HFFc6 (cell line): ENCODE measurements at regions not wholly inside any gene's neighbourhood (a gene's known extent, or its start where the extent isn't known, plus 50 kb on each side); places are given as distances from the start of the nearest gene placed in this dataset.

Experiments
- DNase-seq: peaks from one replicate; pipeline ENCODE4 v3.0.0-alpha.2; 2018
- H3K27ac Mint-ChIP-seq: 2 replicates; pipeline ENCODE4 v1.8.0; 2020; ENCODE audit warnings: mild to moderate bottlenecking, mixed read lengths
- H3K27me3 Mint-ChIP-seq: 2 replicates; pipeline ENCODE4 v1.8.0; 2021; ENCODE audit warnings: mild to moderate bottlenecking, moderate library complexity, mixed read lengths; ENCODE audit not compliant: insufficient read depth
- H3K36me3 Mint-ChIP-seq: 2 replicates; pipeline ENCODE4 v1.8.0; 2021; ENCODE audit warnings: low read depth, mixed read lengths
- H3K4me1 Mint-ChIP-seq: 2 replicates; pipeline ENCODE4 v1.8.0; 2020; ENCODE audit warnings: low read depth, mixed read lengths
- H3K4me3 Mint-ChIP-seq: 2 replicates; pipeline ENCODE4 v1.8.0; 2020; ENCODE audit warnings: mild to moderate bottlenecking, moderate library complexity, mixed read lengths
- H3K9me3 Mint-ChIP-seq: 2 replicates; pipeline ENCODE4 v1.8.0; 2020; ENCODE audit warnings: mild to moderate bottlenecking, mixed read lengths
- CTCF ChIP-seq: fragments of 200-600 bp; sonication (generic); IDR thresholded peaks from 2 replicates; pipeline ENCODE4 v1.5.0; 2021; ENCODE audit warnings: antibody characterized with exemption, mild to moderate bottlenecking

GRCh38 chr18:43422518-43422917 lies 145.2 kb upstream of the SYT4 start:
- DNase-seq = no peak
- Mint-ChIP-seq H3K36me3 (no peaks in the 10 kb centered on the region), H3K4me1 (no peaks in the 10 kb centered on the region), H3K27me3 (no peaks in the 10 kb centered on the region), H3K9me3 (peaks cover 49% of the 10 kb centered on the region), H3K27ac (no peak overlapping the region), H3K4me3 (no peak overlapping the region)
- TF ChIP-seq CTCF = no peak

- Mint-ChIP-seq H3K9me3 (peaks cover 32% of the 10 kb centered on the region), H3K4me1 (no peaks in the 10 kb centered on the region), H3K4me3 (no peak overlapping the region), H3K36me3 (peaks cover 3% of the 10 kb centered on the region; the same call in 1 of the 2 replicates), H3K27ac (no peak overlapping the region), H3K27me3 (no peaks in the 10 kb centered on the region)
- no peak for TF ChIP-seq CTCF
- no peak for DNase-seq
Observed at GRCh38 chr18:43435851-43436250, 158.6 kb upstream of the SYT4 start.

- Mint-ChIP-seq H3K27ac (no peak overlapping the region), H3K4me3 (no peak overlapping the region), H3K36me3 (peaks cover 3% of the 10 kb centered on the region; the same call in 1 of the 2 replicates), H3K4me1 (no peaks in the 10 kb centered on the region), H3K9me3 (peaks cover 28% of the 10 kb centered on the region), H3K27me3 (no peaks in the 10 kb centered on the region)
- no peak for TF ChIP-seq CTCF
- DNase-seq = no peak
Observed at GRCh38 chr18:43442131-43442530, 164.8 kb upstream of the SYT4 start.

- no peak for DNase-seq
- peaks cover 3% of the 10 kb centered on the region; the same call in 1 of the 2 replicates for H3K36me3 Mint-ChIP-seq
- TF ChIP-seq CTCF = no peak
- H3K27me3 Mint-ChIP-seq = no peaks in the 10 kb centered on the region
- no peak overlapping the region for H3K27ac Mint-ChIP-seq
- peaks cover 31% of the 10 kb centered on the region for H3K9me3 Mint-ChIP-seq
- H3K4me1 Mint-ChIP-seq = no peaks in the 10 kb centered on the region
- H3K4me3 Mint-ChIP-seq = no peak overlapping the region
Observed at GRCh38 chr18:43442571-43442970, 165.3 kb upstream of the SYT4 start.

GRCh38 chr18:43465483-43465882 lies 188.2 kb upstream of the SYT4 start:
- Mint-ChIP-seq H3K4me3 (no peak overlapping the region), H3K4me1 (no peaks in the 10 kb centered on the region), H3K27me3 (no peaks in the 10 kb centered on the region), H3K27ac (no peak overlapping the region), H3K9me3 (peaks cover 50% of the 10 kb centered on the region), H3K36me3 (no peaks in the 10 kb centered on the region)
- TF ChIP-seq CTCF = no peak
- DNase-seq = no peak

GRCh38 chr18:43471873-43472272 lies 194.6 kb upstream of the SYT4 start:
- Mint-ChIP-seq H3K27me3 (no peaks in the 10 kb centered on the region), H3K4me1 (no peaks in the 10 kb centered on the region), H3K36me3 (no peaks in the 10 kb centered on the region), H3K4me3 (no peak overlapping the region), H3K27ac (no peak overlapping the region), H3K9me3 (peaks cover 30% of the 10 kb centered on the region)
- no peak for TF ChIP-seq CTCF
- no peak for DNase-seq
